ENCODE measurements at regions not wholly inside any gene's neighbourhood (a gene's known extent, or its start where the extent isn't known, plus 50 kb on each side); places are given as distances from the start of the nearest gene placed in this dataset.
"Not testable (repeated sequence)": the region's sequence is repeated elsewhere in the genome, so short reads cannot be mapped to it uniquely, and the experiment has no call there.

DNA sequence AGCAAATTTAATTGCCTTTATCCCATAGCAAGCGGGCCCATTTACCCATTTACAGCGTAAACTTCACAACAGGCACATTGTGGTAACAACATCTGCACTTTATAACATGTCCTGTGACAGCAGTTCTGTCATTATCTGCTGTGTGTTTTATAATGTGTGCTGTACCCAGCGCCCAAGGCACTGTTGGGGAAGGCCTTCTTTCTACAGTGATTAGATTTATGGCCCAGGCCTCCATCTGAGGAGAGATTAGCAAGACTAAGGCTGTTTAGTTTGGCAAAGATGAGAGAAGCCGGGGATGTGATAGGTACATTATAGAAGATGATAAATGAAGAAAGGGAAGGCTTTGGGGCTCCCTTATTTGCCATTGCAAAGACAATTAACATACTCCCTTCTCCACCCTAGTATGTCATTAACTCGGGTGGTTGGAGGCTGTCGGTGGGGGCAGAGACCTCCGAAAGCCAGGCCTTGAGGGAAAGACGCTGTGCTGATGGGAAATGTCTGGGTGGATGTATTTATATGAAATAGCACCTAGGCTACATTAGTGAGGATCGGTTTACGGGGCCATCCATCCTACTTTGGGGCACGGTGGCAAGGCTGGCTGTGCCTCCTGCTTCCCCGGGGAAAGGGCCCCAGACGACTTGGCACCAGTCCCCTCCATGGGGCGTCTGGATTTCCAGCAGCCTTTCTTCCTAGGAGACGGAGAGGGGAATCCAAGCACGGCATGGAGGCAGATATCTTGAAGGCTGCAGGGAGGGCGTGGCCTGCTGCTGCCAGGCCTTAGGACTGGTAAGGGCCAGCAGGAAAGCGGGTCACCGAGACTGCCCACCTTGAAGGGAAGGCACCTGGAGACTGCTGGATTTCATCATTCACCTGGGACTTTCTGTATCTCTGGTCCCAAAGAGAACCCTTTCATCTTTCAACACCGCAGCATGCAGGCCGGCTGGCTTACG, 64.3 kb upstream of the PTCH1 start:
- no peak for DNase-seq (ENCODE audit: low spot score)

DNA sequence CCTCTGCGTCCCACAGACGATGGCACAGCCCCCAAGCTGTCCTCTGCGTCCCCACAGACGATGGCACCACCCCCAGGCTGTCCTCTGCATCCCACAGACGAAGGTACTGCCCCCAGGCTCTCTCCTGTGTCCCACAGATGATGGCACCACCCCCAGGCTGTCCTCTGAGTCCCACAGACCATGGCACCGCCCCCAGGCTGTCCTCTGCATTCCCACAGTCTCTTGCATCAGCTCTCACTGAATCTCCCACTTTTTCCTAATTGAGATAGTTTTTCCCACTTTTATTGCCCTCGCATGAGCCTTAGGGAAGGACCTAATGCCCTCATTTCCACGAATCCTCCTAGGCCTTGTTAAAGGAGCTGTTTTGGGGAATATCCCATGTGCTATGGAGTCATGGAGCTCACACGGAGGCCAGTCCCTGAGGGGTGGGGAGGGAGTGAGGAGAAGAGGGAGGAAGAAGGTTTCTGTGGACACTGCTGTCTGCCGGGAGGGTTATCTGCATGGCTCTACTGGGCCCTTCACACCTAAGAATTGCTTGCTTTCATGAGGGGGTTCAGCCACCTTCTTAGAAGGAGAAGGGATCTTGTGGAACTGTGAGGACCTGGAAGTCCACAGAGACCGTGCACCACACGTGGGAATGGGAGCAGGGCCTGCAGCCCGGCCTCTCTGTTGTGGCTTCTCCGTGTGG, 58.2 kb upstream of the PTCH1 start:
- no peak for DNase-seq (ENCODE audit: low spot score)

DNA sequence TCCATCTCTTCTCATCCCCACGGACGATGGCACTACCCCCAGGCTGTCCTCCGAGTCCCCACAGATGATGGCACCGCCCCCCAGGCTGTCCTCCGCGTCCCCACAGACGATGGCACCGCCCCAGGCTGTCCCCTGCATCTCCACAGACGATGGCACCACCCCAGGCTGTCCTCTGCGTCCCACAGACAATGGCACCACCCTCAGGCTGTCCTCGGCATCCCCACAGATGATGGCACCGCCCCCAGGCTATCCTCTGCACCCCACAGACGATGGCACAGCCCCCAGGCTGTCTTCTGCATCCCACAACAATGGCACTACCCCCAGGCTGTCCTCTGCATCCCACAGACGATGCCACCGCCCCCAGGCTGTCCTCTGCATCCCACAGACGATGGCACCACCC, 57.4 kb upstream of the PTCH1 start:
- peak; percentile 29 for DNase-seq (ENCODE audit: low spot score)

DNA sequence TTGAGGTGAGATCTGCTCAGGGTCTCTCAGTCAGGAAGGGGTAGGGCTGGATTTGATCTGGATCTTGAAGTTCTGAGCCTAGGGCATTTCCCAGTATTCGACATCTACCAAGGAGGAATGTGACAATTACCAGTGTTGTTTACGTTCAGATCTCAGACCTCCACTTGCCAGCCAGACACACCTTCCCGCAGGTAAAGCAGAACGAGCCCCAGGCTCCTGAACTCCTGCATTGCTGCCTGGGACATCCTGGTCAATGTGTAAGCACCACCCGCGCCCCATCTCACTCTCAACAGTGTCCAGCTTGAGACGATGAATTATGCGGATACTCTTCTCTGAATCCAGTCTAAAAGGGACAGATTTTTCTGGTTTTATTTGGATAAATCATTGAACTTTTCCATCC, 56.7 kb upstream of the PTCH1 start:
- no peak for DNase-seq (ENCODE audit: low spot score)

DNA sequence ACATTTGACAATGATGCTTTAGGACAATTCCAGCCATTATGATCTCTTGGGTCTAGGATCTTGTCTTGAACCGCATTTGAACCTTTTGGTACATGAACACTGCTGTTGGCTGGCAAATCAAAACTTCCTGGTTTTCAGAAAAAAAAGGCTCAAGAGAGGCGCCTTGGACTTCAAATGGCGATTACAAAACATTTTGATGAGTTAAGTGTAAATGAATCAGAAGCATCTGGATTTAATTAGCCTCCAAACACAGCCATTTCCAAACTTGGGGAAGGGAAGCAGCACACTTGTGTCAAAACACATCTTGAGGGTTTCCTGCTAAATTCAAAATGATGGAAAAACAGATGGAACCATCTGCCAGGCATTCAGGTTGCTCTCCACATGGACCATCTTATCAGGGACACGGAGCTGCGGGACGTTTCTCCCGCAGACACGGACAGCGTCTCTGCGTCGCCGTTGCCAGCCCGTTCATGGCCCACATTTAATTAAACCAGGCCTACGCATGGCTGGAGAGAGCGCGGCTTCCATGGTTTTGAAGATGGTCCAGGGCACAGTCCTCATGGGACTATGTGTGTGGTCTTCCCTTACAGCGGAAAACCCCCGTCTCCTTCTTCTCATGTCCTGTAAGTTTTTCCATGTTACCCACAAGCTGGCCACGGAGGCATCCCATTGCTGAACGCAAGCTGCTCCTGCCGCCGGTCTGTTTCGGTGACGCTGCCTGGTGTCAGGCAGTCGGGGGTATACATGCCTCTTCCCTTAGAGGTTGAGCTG, 55.8 kb upstream of the PTCH1 start:
- no peak for DNase-seq (ENCODE audit: low spot score)

DNA sequence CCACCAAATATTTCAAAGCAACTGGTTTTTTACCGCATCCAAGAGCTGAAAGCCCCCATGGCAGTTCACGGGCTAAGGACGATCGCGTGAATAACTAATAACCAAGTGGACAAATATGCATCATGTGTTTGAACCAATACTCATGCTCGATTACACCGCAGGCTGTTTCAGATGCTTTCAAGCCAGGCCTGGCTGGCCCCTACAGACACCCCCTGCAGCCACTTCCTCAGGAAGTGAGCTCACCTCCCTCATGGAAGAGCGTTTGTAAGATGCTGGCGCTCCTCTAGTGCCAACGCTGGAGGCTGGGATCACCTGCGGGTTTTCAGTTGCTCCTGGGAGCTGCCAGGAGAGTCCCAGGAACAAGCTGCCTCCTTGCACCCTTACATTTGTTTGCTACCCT, 53.9 kb upstream of the PTCH1 start:
- no peak for DNase-seq (ENCODE audit: low spot score)

DNA sequence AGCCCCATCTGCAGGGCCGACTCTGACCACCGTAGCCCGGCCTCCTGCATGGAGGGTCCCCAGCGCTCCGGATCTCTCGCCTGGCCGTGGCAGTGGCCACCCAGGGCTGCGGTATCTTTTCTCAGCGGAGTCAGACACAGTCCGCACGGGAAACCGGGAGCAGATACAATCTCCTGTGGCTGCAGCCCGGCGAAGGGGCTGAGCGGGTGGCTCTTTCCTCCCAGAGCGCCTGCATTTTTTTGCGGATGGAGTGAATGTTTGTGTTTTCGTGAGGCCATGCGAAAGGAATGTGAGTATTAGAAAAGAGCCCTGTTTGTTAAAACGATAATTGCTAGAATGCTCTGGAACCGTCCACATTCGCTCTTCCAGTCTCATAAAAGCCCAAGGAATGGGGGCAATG, 53.4 kb upstream of the PTCH1 start:
- no peak for DNase-seq (ENCODE audit: low spot score)

DNA sequence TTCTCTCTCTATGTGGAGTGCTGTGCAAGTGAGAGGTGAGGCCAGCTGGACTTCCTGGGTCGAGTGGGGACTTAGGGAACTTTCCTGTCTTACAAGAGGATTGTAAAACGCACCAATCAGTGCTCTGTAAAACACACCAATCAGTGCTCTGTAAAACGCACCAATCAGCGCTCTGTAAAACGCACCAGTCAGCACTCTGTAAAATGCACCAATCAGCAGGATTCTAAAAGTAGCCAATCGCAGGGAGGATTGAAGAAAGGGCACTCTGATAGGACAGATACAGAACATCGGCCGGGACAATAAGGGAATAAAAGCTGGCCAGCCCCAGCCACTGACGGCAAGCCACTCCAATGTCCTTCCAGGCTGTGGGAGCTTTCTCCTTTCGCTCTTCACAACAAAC, 52.0 kb upstream of the PTCH1 start:
- not testable (repeated sequence) for DNase-seq (ENCODE audit: low spot score)
